ENCODE measurements at regions not wholly inside any gene's neighbourhood (a gene's known extent, or its start where the extent isn't known, plus 50 kb on each side); places are given as distances from the start of the nearest gene placed in this dataset.

DNA sequence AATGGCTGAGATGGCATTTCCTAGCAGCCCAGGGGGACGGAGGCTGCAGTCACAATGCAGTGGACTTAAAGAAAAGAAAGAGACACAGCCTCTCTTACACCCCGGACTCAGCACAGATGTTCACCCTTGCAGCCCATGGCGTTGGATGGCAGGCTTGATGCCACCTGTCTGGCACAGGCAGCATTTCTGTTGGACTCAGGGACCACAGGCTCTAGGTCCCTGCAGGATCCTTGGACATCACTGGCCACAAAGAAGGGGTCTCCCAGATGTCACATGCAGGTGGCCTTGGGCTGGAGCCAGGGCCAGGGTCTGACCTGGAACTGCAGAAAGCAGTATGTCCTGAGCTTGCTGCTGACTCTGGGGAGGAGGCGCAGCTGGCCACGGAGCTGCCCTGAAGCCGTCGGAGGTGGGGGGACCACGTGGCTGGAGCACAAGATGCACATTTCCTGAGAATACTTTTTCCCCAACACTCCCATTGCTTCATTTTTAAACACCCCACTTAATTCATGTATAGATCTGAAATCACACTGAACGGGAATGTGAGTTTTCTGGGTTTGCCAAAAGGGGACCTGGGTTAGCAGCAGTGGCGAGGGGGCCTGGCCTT lies 102.3 kb upstream of the SULF2 start:
- no peak overlapping the region for H3K4me2 ChIP-seq (ENCODE audit: low read depth, low read length, poor library complexity, severe bottlenecking)
- no peak overlapping the region for H3K9ac ChIP-seq (ENCODE audit: low read depth, low read length, poor library complexity, severe bottlenecking)
- TF ChIP-seq, protein P1, sequence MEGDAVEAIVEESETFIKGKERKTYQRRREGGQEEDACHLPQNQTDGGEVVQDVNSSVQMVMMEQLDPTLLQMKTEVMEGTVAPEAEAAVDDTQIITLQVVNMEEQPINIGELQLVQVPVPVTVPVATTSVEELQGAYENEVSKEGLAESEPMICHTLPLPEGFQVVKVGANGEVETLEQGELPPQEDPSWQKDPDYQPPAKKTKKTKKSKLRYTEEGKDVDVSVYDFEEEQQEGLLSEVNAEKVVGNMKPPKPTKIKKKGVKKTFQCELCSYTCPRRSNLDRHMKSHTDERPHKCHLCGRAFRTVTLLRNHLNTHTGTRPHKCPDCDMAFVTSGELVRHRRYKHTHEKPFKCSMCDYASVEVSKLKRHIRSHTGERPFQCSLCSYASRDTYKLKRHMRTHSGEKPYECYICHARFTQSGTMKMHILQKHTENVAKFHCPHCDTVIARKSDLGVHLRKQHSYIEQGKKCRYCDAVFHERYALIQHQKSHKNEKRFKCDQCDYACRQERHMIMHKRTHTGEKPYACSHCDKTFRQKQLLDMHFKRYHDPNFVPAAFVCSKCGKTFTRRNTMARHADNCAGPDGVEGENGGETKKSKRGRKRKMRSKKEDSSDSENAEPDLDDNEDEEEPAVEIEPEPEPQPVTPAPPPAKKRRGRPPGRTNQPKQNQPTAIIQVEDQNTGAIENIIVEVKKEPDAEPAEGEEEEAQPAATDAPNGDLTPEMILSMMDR (conservative IDR thresholded peaks at IDR 0.05; ENCODE audit: low read length): no peak
- TF ChIP-seq EZH2phosphoT487 (IDR thresholded peaks at IDR 0.05; ENCODE audit: borderline replicate concordance): no peak
- H3K36me3 ChIP-seq (ENCODE audit: insufficient read depth, low read length): no peaks in the 10 kb centered on the region
- H3F3A ChIP-seq (ENCODE audit: low read depth): no peaks in the 10 kb centered on the region
- H2AFZ ChIP-seq (ENCODE audit: low read length): no peak overlapping the region
- H4K20me1 ChIP-seq (ENCODE audit: insufficient read depth, low read length, poor library complexity, severe bottlenecking): no peaks in the 10 kb centered on the region
- no peaks in the 10 kb centered on the region for H3K79me2 ChIP-seq (ENCODE audit: insufficient read depth, low read length)
- H3K9me2 ChIP-seq (replicated peaks; ENCODE audit: low read depth, low read length): no peaks in the 10 kb centered on the region
- H3K9me3 ChIP-seq (ENCODE audit: insufficient read depth, low read depth, low read length): no peaks in the 10 kb centered on the region
- no peaks in the 10 kb centered on the region for H3K4me1 ChIP-seq (ENCODE audit: insufficient read depth, low read length, poor library complexity, severe bottlenecking)
- H3K4me3 ChIP-seq (ENCODE audit: low read length, poor library complexity, severe bottlenecking): no peak overlapping the region
- no peaks in the 10 kb centered on the region for H3K27me3 ChIP-seq (ENCODE audit: insufficient read depth, low read length, poor library complexity, severe bottlenecking)

DNA sequence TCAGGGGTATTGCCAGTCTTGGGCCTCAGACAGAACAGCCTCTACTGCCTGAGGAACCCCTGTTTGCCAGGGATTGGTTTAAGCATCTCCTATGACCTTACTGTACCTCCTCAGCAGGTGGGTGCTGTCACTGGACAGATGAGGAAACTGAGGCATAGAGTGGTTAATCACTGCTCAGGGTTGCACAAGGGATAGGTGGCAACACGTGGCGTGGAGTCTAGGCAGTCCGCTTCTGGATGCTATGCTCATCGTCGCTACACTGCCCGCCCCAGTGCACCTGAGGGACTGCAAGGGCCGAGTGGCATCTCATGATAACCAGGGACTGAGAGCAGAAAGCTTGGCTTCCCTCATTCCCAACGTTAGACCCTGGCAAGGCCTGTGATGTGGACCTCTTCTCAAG lies 101.8 kb upstream of the SULF2 start:
- Histone ChIP-seq H3K9me2 (replicated peaks; ENCODE audit: low read depth, low read length) (no peaks in the 10 kb centered on the region), H3K4me1 (ENCODE audit: insufficient read depth, low read length, poor library complexity, severe bottlenecking) (no peaks in the 10 kb centered on the region), H4K20me1 (ENCODE audit: insufficient read depth, low read length, poor library complexity, severe bottlenecking) (no peaks in the 10 kb centered on the region), H3K36me3 (ENCODE audit: insufficient read depth, low read length) (no peaks in the 10 kb centered on the region), H2AFZ (ENCODE audit: low read length) (no peak overlapping the region), H3K79me2 (ENCODE audit: insufficient read depth, low read length) (no peaks in the 10 kb centered on the region), H3K9me3 (ENCODE audit: insufficient read depth, low read depth, low read length) (no peaks in the 10 kb centered on the region), H3K27me3 (ENCODE audit: insufficient read depth, low read length, poor library complexity, severe bottlenecking) (no peaks in the 10 kb centered on the region), H3K9ac (ENCODE audit: low read depth, low read length, poor library complexity, severe bottlenecking) (no peak overlapping the region), H3K4me2 (ENCODE audit: low read depth, low read length, poor library complexity, severe bottlenecking) (no peak overlapping the region), H3F3A (ENCODE audit: low read depth) (no peaks in the 10 kb centered on the region), H3K4me3 (ENCODE audit: low read length, poor library complexity, severe bottlenecking) (no peak overlapping the region)
- TF ChIP-seq, protein P1 (conservative IDR thresholded peaks at IDR 0.05; ENCODE audit: low read length): no peak
- TF ChIP-seq EZH2phosphoT487 (IDR thresholded peaks at IDR 0.05; ENCODE audit: borderline replicate concordance): no peak

DNA sequence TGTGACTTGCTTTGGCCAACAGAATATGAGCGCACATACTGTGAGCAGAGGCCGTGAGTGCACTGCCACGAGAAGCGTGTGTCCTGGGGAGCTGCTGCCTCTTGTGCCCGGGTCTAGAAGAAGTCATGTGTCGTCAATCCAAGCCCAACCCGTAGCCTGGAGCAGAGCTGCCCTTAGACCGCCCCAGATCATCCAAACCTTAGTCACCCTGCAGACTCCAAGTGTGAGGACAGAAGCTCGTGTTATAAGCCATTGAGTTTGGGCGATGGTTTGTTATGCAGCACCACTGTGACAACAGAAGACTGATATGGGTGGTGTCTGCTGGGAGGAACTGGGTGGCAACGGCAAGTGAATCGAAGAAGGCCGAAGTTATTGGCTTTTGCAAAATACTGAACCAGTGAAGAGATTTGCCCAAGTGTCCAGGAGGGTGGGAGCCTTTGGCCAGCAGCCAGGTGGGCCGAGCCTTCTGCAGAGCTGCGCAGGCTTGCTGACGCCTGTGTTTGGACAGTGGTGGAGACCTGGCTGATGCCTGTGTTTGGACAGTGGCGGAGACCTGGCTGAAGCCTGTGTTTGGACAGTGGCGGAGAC lies 101.3 kb upstream of the SULF2 start:
- no peak overlapping the region for H3K4me2 ChIP-seq (ENCODE audit: low read depth, low read length, poor library complexity, severe bottlenecking)

More for the DNA sequence above, 101.3 kb upstream of the SULF2 start:
- Histone ChIP-seq H4K20me1 (ENCODE audit: insufficient read depth, low read length, poor library complexity, severe bottlenecking) (no peaks in the 10 kb centered on the region), H3K9me2 (replicated peaks; ENCODE audit: low read depth, low read length) (no peaks in the 10 kb centered on the region), H3K9me3 (ENCODE audit: insufficient read depth, low read depth, low read length) (no peaks in the 10 kb centered on the region), H3K4me3 (ENCODE audit: low read length, poor library complexity, severe bottlenecking) (no peak overlapping the region), H3K27me3 (ENCODE audit: insufficient read depth, low read length, poor library complexity, severe bottlenecking) (no peaks in the 10 kb centered on the region), H2AFZ (ENCODE audit: low read length) (no peak overlapping the region), H3K79me2 (ENCODE audit: insufficient read depth, low read length) (no peaks in the 10 kb centered on the region), H3K36me3 (ENCODE audit: insufficient read depth, low read length) (no peaks in the 10 kb centered on the region), H3K9ac (ENCODE audit: low read depth, low read length, poor library complexity, severe bottlenecking) (no peak overlapping the region), H3F3A (ENCODE audit: low read depth) (no peaks in the 10 kb centered on the region), H3K4me1 (ENCODE audit: insufficient read depth, low read length, poor library complexity, severe bottlenecking) (no peaks in the 10 kb centered on the region)
- TF ChIP-seq, protein P1 (conservative IDR thresholded peaks at IDR 0.05; ENCODE audit: low read length): no peak
- no peak for TF ChIP-seq EZH2phosphoT487 (IDR thresholded peaks at IDR 0.05; ENCODE audit: borderline replicate concordance)
